Liver (tissue), 3 donors: ENCODE measurements at regions not wholly inside any gene's neighbourhood (a gene's known extent, or its start where the extent isn't known, plus 50 kb on each side); places are given as distances from the start of the nearest gene placed in this dataset.

ENCODE experiments used
- ATF3 ChIP-seq: IDR thresholded peaks from 2 replicates; pipeline ENCODE4 v1.6.1; 2016; ENCODE audit warnings: antibody characterized with exemption
- CTCF ChIP-seq: fragments of 150-350 bp; IDR thresholded peaks from 2 replicates; pipeline ENCODE4 v1.5.1; 2017; ENCODE audit warnings: improper control_type of control experiment, low read depth, low read length; ENCODE audit not compliant: missing input control
- EGR1 ChIP-seq, 2 donors: IDR thresholded peaks; 2 replicates each; pipeline ENCODE4 v1.6.1; 2016 to 2018; ENCODE audit warnings: antibody characterized with exemption in 2 of 2, low read depth in 2 of 2
- FOXA2 ChIP-seq: IDR thresholded peaks from 2 replicates; pipeline ENCODE4 v1.6.1; 2016; ENCODE audit warnings: antibody characterized with exemption
- GABPA ChIP-seq, 2 donors: IDR thresholded peaks in 1 of 2; conservative IDR thresholded peaks in 1 of 2; 2 replicates each; pipeline ENCODE4 v1.6.1; 2016; ENCODE audit warnings: antibody characterized with exemption in 2 of 2, mild to moderate bottlenecking in 1 of 2, moderate library complexity in 1 of 2
- HNF4A ChIP-seq, 2 donors: conservative IDR thresholded peaks; 2 replicates each; pipeline ENCODE4 v1.6.1; 2016; ENCODE audit warnings: antibody characterized with exemption in 2 of 2, mild to moderate bottlenecking in 2 of 2
- HNF4G ChIP-seq: IDR thresholded peaks from 2 replicates; pipeline ENCODE4 v1.6.1; 2016; ENCODE audit warnings: antibody characterized with exemption
- MAX ChIP-seq: IDR thresholded peaks from 2 replicates; pipeline ENCODE4 v1.6.1; 2016; ENCODE audit warnings: antibody characterized with exemption
- RAD21 ChIP-seq, 2 donors: IDR thresholded peaks; 2 replicates each; pipeline ENCODE4 v1.6.1; 2016; ENCODE audit warnings: antibody characterized with exemption in 2 of 2, mild to moderate bottlenecking in 2 of 2
- REST ChIP-seq: IDR thresholded peaks from 2 replicates; pipeline ENCODE4 v1.6.1; 2016; ENCODE audit warnings: antibody characterized with exemption, mild to moderate bottlenecking
- SP1 ChIP-seq: IDR thresholded peaks from 2 replicates; pipeline ENCODE4 v1.6.1; 2018; ENCODE audit warnings: antibody characterized with exemption, mild to moderate bottlenecking
- TAF1 ChIP-seq: conservative IDR thresholded peaks from 2 replicates; pipeline ENCODE4 v1.6.1; 2016; ENCODE audit warnings: antibody characterized with exemption, mild to moderate bottlenecking
- YY1 ChIP-seq: IDR thresholded peaks from 2 replicates; pipeline ENCODE4 v1.6.1; 2016; ENCODE audit warnings: antibody characterized with exemption, mild to moderate bottlenecking
- ZBTB33 ChIP-seq: IDR thresholded peaks from 2 replicates; pipeline ENCODE4 v1.6.1; 2016; ENCODE audit warnings: antibody characterized with exemption
- donor health status: healthy.
- donor health status: healthy.

- TF ChIP-seq ATF3 (no peak), CTCF (no peak), RAD21 (IDR thresholded peaks at IDR 0.05) (no peak), GABPA (IDR thresholded peaks at IDR 0.05 in 1 of 2, conservative IDR thresholded peaks at IDR 0.05 in 1 of 2) (no peak), TAF1 (no peak), REST (no peak), SP1 (no peak), HNF4A (conservative IDR thresholded peaks at IDR 0.05) (no peak), EGR1 (IDR thresholded peaks at IDR 0.05; ENCODE audit: low read depth in 2 of 2) (no peak), YY1 (no peak), MAX (no peak), ZBTB33 (no peak), HNF4G (no peak), FOXA2 (no peak)
These were observed 600.1 kb upstream of the CHORDC1 start for GRCh38 chr11:90822996-90823395.
